CD4-positive, alpha-beta T cell (primary cell): ENCODE measurements at regions not wholly inside any gene's neighbourhood (a gene's known extent, or its start where the extent isn't known, plus 50 kb on each side); places are given as distances from the start of the nearest gene placed in this dataset.

Experiments used
- ATAC-seq: fragments of 200-7000 bp; cut with Tn5 transposase; one replicate; pipeline ENCODE4 v1.10.0; 2022; ENCODE audit warnings: mild to moderate bottlenecking; ENCODE audit not compliant: poor library complexity
- CTCF ChIA-PET: fragments of 350-600 bp; sonication (Branson Sonifier 250); formaldehyde crosslinking; loops from one replicate; lab custom pipeline; 2021; ENCODE audit warnings: antibody characterized with exemption, inconsistent platforms; lab: Charles Lee
- POLR2A ChIA-PET: fragments of 350-600 bp; sonication (Branson Sonifier 250); formaldehyde crosslinking; loops from one replicate; lab custom pipeline; 2021; ENCODE audit warnings: antibody characterized with exemption, inconsistent platforms; lab: Charles Lee
- DNase-seq, 14 experiments: peaks; one replicate each; pipeline ENCODE4 v3.0.0-alpha.2; 2013 to 2020; ENCODE audit warnings: mixed read lengths in 2 of 14
- H3K27ac ChIP-seq, 2 donors: one replicate each; pipeline versions ENCODE4 v1.5.1 to v1.7.0; 2013; ENCODE audit warnings: low read length in 2 of 2, low read depth in 1 of 2, mild to moderate bottlenecking in 1 of 2
- H3K27me3 ChIP-seq, 2 experiments: 1 replicate in 1 of 2; 2 replicates in 1 of 2; pipeline versions ENCODE4 v1.6.1 to v1.7.0; 2013; ENCODE audit warnings: low read length in 2 of 2, control low read depth in 1 of 2, mild to moderate bottlenecking in 1 of 2, moderate library complexity in 1 of 2; ENCODE audit not compliant: insufficient read depth in 2 of 2, control insufficient read depth in 1 of 2
- H3K36me3 ChIP-seq: one replicate; pipeline ENCODE4 v1.6.1; 2013; ENCODE audit warnings: low read length, control low read depth; ENCODE audit not compliant: insufficient read depth
- H3K4me1 ChIP-seq: one replicate; pipeline ENCODE4 v1.6.1; 2013; ENCODE audit warnings: low read length, control low read depth; ENCODE audit not compliant: insufficient read depth
- H3K4me3 ChIP-seq: one replicate; pipeline ENCODE4 v1.5.1; 2013; ENCODE audit warnings: mild to moderate bottlenecking, low read length, moderate library complexity
- H3K9me3 ChIP-seq, 2 experiments: 1 replicate in 1 of 2; 2 replicates in 1 of 2; pipeline versions ENCODE4 v1.6.1 to v1.7.0; 2013; ENCODE audit warnings: low read length in 2 of 2, mild to moderate bottlenecking in 2 of 2, control low read depth in 1 of 2, moderate library complexity in 1 of 2; ENCODE audit not compliant: control insufficient read depth in 1 of 2, insufficient read depth in 1 of 2
- H3K27ac Mint-ChIP-seq: one replicate; pipeline ENCODE4 v1.8.0; 2020; ENCODE audit warnings: mixed read lengths
- H3K27me3 Mint-ChIP-seq: one replicate; pipeline ENCODE4 v1.8.0; 2021; ENCODE audit warnings: mixed read lengths
- H3K36me3 Mint-ChIP-seq: one replicate; pipeline ENCODE4 v1.8.0; 2021; ENCODE audit warnings: low read depth, mixed read lengths
- H3K4me1 Mint-ChIP-seq: one replicate; pipeline ENCODE4 v1.8.0; 2021; ENCODE audit warnings: low read depth, mixed read lengths
- H3K4me3 Mint-ChIP-seq: one replicate; pipeline ENCODE4 v1.8.0; 2020; ENCODE audit warnings: mild to moderate bottlenecking, mixed read lengths
- H3K9me3 Mint-ChIP-seq: one replicate; pipeline ENCODE4 v1.8.0; 2020; ENCODE audit warnings: mixed read lengths
- intact Hi-C, 2 experiments: fragments of 100-400 bp; cut with DNase I in 1 of 2; cut with micrococcal nuclease in 1 of 2; formaldehyde crosslinking; loops; one replicate each; pipeline versions ENCODE4 v1.15.1 to v1.9.0; 2023 to 2025; cut with DNase I, micrococcal nuclease
- TF ChIP-seq, protein P1 (sequence below): fragments of 200-600 bp; IDR thresholded peaks from one replicate; pipeline ENCODE4 v1.8.0; 2022; ENCODE audit warnings: antibody characterized with exemption, mild to moderate bottlenecking

- peaks cover 0 to 3% of the 10 kb centered on the region in 2 experiments for H3K9me3 ChIP-seq
- Mint-ChIP-seq H3K9me3 (no peaks in the 10 kb centered on the region), H3K27ac (no peak overlapping the region), H3K36me3 (no peaks in the 10 kb centered on the region), H3K4me1 (no peaks in the 10 kb centered on the region), H3K4me3 (no peak overlapping the region), H3K27me3 (no peaks in the 10 kb centered on the region)
- ChIA-PET CTCF (no interaction called here), POLR2A (no interaction called here)
- no peak overlapping the region for H3K4me3 ChIP-seq
- no peaks in the 10 kb centered on the region for H3K36me3 ChIP-seq
- no peaks in the 10 kb centered on the region for H3K27me3 ChIP-seq
- H3K4me1 ChIP-seq, result no peaks in the 10 kb centered on the region
- intact Hi-C loops, result loop anchor here in 1 of 2 experiments (5.0 kb wide), 1 partner anchor 50 kb away; no protein-coding TSS in a partner anchor
- no peak for DNase-seq
- ATAC-seq, result no peak
- H3K27ac ChIP-seq, result no peak overlapping the region
- TF ChIP-seq, protein P1, sequence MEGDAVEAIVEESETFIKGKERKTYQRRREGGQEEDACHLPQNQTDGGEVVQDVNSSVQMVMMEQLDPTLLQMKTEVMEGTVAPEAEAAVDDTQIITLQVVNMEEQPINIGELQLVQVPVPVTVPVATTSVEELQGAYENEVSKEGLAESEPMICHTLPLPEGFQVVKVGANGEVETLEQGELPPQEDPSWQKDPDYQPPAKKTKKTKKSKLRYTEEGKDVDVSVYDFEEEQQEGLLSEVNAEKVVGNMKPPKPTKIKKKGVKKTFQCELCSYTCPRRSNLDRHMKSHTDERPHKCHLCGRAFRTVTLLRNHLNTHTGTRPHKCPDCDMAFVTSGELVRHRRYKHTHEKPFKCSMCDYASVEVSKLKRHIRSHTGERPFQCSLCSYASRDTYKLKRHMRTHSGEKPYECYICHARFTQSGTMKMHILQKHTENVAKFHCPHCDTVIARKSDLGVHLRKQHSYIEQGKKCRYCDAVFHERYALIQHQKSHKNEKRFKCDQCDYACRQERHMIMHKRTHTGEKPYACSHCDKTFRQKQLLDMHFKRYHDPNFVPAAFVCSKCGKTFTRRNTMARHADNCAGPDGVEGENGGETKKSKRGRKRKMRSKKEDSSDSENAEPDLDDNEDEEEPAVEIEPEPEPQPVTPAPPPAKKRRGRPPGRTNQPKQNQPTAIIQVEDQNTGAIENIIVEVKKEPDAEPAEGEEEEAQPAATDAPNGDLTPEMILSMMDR, result no peak
These were observed 515.8 kb upstream of the MKI67 start for GRCh38 chr10:128642023-128642422.

DNA sequence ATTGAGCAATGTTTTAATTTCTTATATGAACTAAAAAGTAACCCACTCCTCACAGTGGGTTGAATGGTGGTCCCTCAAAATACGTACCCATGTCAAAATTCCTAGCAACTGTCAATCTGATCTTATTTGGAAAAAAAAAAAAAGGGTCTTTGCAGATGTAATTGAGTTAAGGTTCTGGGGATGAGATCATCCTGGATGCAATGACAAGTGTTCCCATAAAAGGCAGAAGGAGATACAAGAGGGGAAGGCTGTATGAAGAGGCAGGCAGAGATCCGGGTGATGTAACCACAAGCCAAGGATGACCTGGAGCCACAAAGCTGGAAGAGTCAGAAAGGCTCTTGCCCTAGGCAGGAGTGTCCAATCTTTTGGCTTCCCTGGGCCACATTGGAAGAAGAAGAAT lies 516.3 kb upstream of the MKI67 start:
- Mint-ChIP-seq H3K4me3 (no peak overlapping the region), H3K9me3 (no peaks in the 10 kb centered on the region), H3K27me3 (no peaks in the 10 kb centered on the region), H3K27ac (no peak overlapping the region), H3K36me3 (no peaks in the 10 kb centered on the region), H3K4me1 (no peaks in the 10 kb centered on the region)
- Histone ChIP-seq H3K36me3 (no peaks in the 10 kb centered on the region), H3K27ac (no peak overlapping the region), H3K4me1 (no peaks in the 10 kb centered on the region), H3K27me3 (no peaks in the 10 kb centered on the region), H3K9me3 (peaks cover 0 to 3% of the 10 kb centered on the region in 2 experiments), H3K4me3 (no peak overlapping the region)
- DNase-seq (no peak), ATAC-seq (no peak)
- ChIA-PET CTCF (no interaction called here), POLR2A (no interaction called here)
- intact Hi-C loops, result loop anchor here in 1 of 2 experiments (5.0 kb wide), 1 partner anchor 50 kb away; no protein-coding TSS in a partner anchor
- TF ChIP-seq, protein P1, result no peak

DNA sequence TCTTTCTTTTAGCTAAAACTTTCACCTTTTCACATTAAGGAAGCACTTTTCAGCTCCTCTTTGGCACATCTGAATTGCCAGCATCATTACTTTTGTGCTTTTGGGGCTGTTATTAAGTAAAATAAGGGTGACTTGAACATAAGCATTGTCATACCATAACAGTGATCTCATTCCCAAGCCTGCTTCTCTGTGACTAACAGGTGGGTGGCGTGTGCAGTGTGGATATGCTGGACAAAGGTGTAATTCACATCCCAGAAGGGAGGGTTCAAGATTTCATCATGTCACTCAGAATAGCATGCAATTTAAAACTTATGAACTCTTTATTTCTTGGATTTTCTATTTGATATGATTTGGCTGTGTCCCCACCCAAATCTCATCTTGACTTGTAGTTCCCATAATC lies 517.4 kb upstream of the MKI67 start:
- Mint-ChIP-seq H3K27me3 (peaks cover 4% of the 10 kb centered on the region), H3K4me3 (no peak overlapping the region), H3K9me3 (no peaks in the 10 kb centered on the region), H3K4me1 (no peaks in the 10 kb centered on the region), H3K36me3 (no peaks in the 10 kb centered on the region), H3K27ac (no peak overlapping the region)
- Histone ChIP-seq H3K36me3 (no peaks in the 10 kb centered on the region), H3K4me3 (no peak overlapping the region), H3K4me1 (no peaks in the 10 kb centered on the region), H3K27ac (no peak overlapping the region), H3K9me3 (peaks cover 0 to 3% of the 10 kb centered on the region in 2 experiments), H3K27me3 (no peaks in the 10 kb centered on the region)
- CTCF ChIA-PET, result no interaction called here
- TF ChIP-seq, protein P1, result no peak
- POLR2A ChIA-PET, result no interaction called here
- DNase-seq (no peak), ATAC-seq (no peak)
- intact Hi-C loops, result loop anchor here in 1 of 2 experiments (5.0 kb wide), 1 partner anchor 51 kb away; no protein-coding TSS in a partner anchor
